Activated CD8-positive, alpha-beta memory T cell treated with anti-CD3 and anti-CD28 coated beads, Interleukin-2, amount 10 ng/mL, durations not matched to agents 7 days and 5 days (primary cell): ENCODE measurements at regions not wholly inside any gene's neighbourhood (a gene's known extent, or its start where the extent isn't known, plus 50 kb on each side); places are given as distances from the start of the nearest gene placed in this dataset.
"Not testable (repeated sequence)": the region's sequence is repeated elsewhere in the genome, so short reads cannot be mapped to it uniquely, and the experiment has no call there.

Source experiments
- ATAC-seq: fragments of 150-1000 bp; cut with Tn5 transposase; one replicate; pipeline ENCODE4 v1.10.0; 2021; ENCODE audit warnings: moderate library complexity
- CTCF ChIA-PET: fragments of 350-600 bp; sonication (Branson Sonifier 250); formaldehyde crosslinking; loops from one replicate; lab custom pipeline; 2021; ENCODE audit warnings: antibody characterized with exemption; lab: Charles Lee
- DNase-seq: peaks from one replicate; pipeline ENCODE4 v3.0.0-alpha.2; 2020
- H3K27ac Mint-ChIP-seq: one replicate; pipeline ENCODE4 v1.8.0; 2021; ENCODE audit warnings: mild to moderate bottlenecking, mixed read lengths
- H3K27me3 Mint-ChIP-seq: one replicate; pipeline ENCODE4 v1.8.0; 2021; ENCODE audit warnings: mixed read lengths
- H3K36me3 Mint-ChIP-seq: one replicate; pipeline ENCODE4 v1.8.0; 2021; ENCODE audit warnings: mild to moderate bottlenecking, mixed read lengths
- H3K4me1 Mint-ChIP-seq: one replicate; pipeline ENCODE4 v1.8.0; 2021; ENCODE audit warnings: mixed read lengths
- H3K4me3 Mint-ChIP-seq: one replicate; pipeline ENCODE4 v1.8.0; 2021; ENCODE audit warnings: mild to moderate bottlenecking, moderate library complexity, mixed read lengths
- H3K9me3 Mint-ChIP-seq: one replicate; pipeline ENCODE4 v1.8.0; 2022; ENCODE audit warnings: low read depth, mixed read lengths

GRCh38 chr18:67410075-67411070 lies 106.1 kb downstream of the DSEL start:
- H3K27me3 Mint-ChIP-seq, result peaks cover 3% of the 10 kb centered on the region
- ATAC-seq, result no peak
- CTCF ChIA-PET, result no interaction called here
- H3K4me1 Mint-ChIP-seq, result no peaks in the 10 kb centered on the region
- no peak overlapping the region for H3K27ac Mint-ChIP-seq
- H3K9me3 Mint-ChIP-seq, result no peaks in the 10 kb centered on the region
- no peak for DNase-seq
- no peak overlapping the region for H3K4me3 Mint-ChIP-seq
- H3K36me3 Mint-ChIP-seq, result no peaks in the 10 kb centered on the region

- Mint-ChIP-seq H3K4me1 (peaks cover 2% of the 10 kb centered on the region), H3K9me3 (no peaks in the 10 kb centered on the region), H3K27ac (no peak overlapping the region), H3K36me3 (no peaks in the 10 kb centered on the region), H3K27me3 (peaks cover 3% of the 10 kb centered on the region), H3K4me3 (no peak overlapping the region)
- CTCF ChIA-PET, result no interaction called here
- DNase-seq (no peak), ATAC-seq (no peak)
Measured at GRCh38 chr18:67408240-67408639, 108.3 kb downstream of the DSEL start.

DNA sequence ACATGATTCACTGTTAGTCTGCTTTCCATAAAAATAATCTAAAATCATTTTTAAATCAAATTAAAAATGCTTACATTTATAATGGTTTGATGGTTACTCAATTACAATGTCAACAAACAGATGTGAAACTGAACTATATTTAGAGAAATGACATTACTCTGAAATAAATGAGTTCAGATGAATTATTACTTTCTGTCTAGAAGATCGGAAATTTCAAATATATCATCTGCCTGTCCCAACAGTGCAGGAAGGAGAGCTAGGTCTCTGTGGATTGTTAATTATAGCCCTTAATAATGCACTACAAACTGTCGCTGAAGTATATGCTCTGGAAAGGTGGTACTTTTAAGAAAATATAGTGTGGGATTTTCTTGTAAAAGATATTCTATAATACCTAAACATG lies 109.8 kb downstream of the DSEL start:
- Mint-ChIP-seq H3K27me3 (peaks cover 3% of the 10 kb centered on the region), H3K36me3 (no peaks in the 10 kb centered on the region), H3K27ac (no peak overlapping the region), H3K4me1 (peaks cover 2% of the 10 kb centered on the region), H3K9me3 (no peaks in the 10 kb centered on the region), H3K4me3 (no peak overlapping the region)
- CTCF ChIA-PET, result no interaction called here
- DNase-seq, result no peak
- ATAC-seq, result no peak

- Mint-ChIP-seq H3K36me3 (no peaks in the 10 kb centered on the region), H3K4me3 (no peak overlapping the region), H3K27ac (no peak overlapping the region), H3K4me1 (peaks cover 2% of the 10 kb centered on the region), H3K9me3 (no peaks in the 10 kb centered on the region), H3K27me3 (peaks cover 8% of the 10 kb centered on the region)
- DNase-seq, result no peak
- ATAC-seq, result no peak
- CTCF ChIA-PET, result no interaction called here
Measured at GRCh38 chr18:67402543-67402942, 114.0 kb downstream of the DSEL start.

DNA sequence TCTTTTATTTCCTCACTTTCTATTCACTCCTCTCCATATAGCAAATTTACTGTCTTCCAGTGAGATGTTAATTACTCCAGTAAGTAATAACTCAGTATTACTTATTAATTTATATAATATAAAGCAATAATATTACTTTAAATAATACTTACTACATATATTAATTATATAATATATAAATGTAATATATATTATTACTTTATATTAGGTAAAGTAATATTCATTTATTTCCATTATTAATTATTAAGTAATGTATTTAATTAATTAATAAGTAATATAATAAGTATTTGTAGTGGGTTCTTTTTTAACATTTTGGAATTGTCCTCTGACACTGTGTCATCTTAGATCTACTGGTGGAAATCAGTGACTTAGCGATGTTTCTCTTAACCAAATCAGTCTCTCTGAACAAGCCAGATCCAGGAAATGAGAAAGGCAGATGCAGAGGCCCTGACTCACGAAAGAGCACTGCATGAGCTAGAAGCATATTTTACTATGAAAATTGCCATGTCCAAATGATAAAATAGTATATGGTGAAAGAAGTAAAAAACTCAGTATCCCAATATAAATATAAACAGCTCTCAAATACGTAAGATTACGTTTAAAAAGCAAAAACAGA lies 115.9 kb downstream of the DSEL start:
- H3K4me1 Mint-ChIP-seq, result peaks cover 2% of the 10 kb centered on the region
- peaks cover 8% of the 10 kb centered on the region for H3K27me3 Mint-ChIP-seq
- no peaks in the 10 kb centered on the region for H3K36me3 Mint-ChIP-seq
- H3K4me3 Mint-ChIP-seq, result no peak overlapping the region
- H3K27ac Mint-ChIP-seq, result no peak overlapping the region
- CTCF ChIA-PET, result no interaction called here
- no peak for ATAC-seq
- H3K9me3 Mint-ChIP-seq, result peaks cover 3% of the 10 kb centered on the region
- DNase-seq, result no peak

DNA sequence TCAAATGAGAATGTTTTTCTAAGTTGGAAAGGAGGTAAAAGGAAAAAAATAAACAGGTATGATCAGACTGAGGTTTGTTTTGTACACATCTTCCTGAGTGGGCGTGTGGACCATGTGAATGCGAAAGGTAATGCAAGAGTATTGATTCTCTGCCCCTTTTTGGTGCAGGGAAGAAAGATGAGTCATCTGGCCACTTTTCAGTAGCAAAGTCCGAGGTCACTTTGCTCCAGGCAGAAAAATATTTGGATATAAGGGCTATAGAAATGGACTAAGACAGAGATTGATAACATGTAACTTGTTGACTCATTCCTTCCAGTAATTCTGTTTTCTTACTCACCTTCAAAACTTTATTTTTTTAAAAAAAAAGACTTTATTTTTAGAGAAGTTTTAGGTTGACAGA lies 130.5 kb downstream of the DSEL start:
- Mint-ChIP-seq H3K27me3 (peaks cover 2% of the 10 kb centered on the region), H3K4me3 (no peak overlapping the region), H3K4me1 (no peaks in the 10 kb centered on the region), H3K9me3 (no peaks in the 10 kb centered on the region), H3K27ac (no peak overlapping the region), H3K36me3 (no peaks in the 10 kb centered on the region)
- CTCF ChIA-PET, result no interaction called here
- ATAC-seq (no peak), DNase-seq (no peak)

GRCh38 chr18:67385455-67385854 lies 131.1 kb downstream of the DSEL start:
- H3K27me3 Mint-ChIP-seq, result peaks cover 2% of the 10 kb centered on the region
- ATAC-seq, result no peak

DNA sequence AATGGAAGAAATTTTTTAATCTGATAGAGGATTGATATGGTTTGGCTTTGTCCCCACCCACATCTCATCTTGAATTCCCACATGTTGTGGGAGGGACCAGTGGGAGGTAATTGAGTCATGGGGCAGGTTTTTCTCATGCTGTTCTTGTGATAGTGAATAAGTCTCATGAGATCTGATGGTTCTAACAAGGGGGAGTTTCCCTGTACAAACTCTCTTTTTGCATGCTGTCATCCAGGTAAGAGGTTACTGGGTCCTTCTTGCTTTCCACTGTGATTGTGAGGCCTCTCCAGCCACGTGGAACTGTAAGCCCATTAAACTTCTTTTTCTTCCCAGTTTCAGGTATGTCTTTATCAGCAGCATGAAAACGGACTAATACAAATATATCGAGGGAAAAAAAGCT lies 132.5 kb downstream of the DSEL start:
- H3K9me3 Mint-ChIP-seq, H3K27ac Mint-ChIP-seq, H3K4me3 Mint-ChIP-seq, CTCF ChIA-PET, H3K27me3 Mint-ChIP-seq, ATAC-seq, H3K36me3 Mint-ChIP-seq, DNase-seq, H3K4me1 Mint-ChIP-seq: not testable (repeated sequence)

More at GRCh38 chr18:67385455-67385854, 131.1 kb downstream of the DSEL start:
- H3K9me3 Mint-ChIP-seq, result no peaks in the 10 kb centered on the region
- H3K36me3 Mint-ChIP-seq, result no peaks in the 10 kb centered on the region
- H3K4me3 Mint-ChIP-seq, result no peak overlapping the region
- no peaks in the 10 kb centered on the region for H3K4me1 Mint-ChIP-seq
- H3K27ac Mint-ChIP-seq, result no peak overlapping the region
- CTCF ChIA-PET, result no interaction called here
- DNase-seq, result no peak

- Mint-ChIP-seq H3K4me1 (no peaks in the 10 kb centered on the region), H3K27ac (no peak overlapping the region), H3K9me3 (no peaks in the 10 kb centered on the region), H3K36me3 (no peaks in the 10 kb centered on the region), H3K27me3 (peaks cover 2% of the 10 kb centered on the region), H3K4me3 (no peak overlapping the region)
- DNase-seq (no peak), ATAC-seq (no peak)
- CTCF ChIA-PET, result no interaction called here
Measured at GRCh38 chr18:67381608-67382150, 134.8 kb downstream of the DSEL start.

GRCh38 chr18:67380867-67381266 lies 135.7 kb downstream of the DSEL start:
- CTCF ChIA-PET, result no interaction called here
- DNase-seq, result no peak
- H3K4me1 Mint-ChIP-seq, result no peaks in the 10 kb centered on the region
- no peak overlapping the region for H3K27ac Mint-ChIP-seq
- H3K9me3 Mint-ChIP-seq, result no peaks in the 10 kb centered on the region
- no peak overlapping the region for H3K4me3 Mint-ChIP-seq
- no peaks in the 10 kb centered on the region for H3K36me3 Mint-ChIP-seq
- ATAC-seq, result no peak
- peaks cover 2% of the 10 kb centered on the region for H3K27me3 Mint-ChIP-seq

GRCh38 chr18:67379981-67380380 lies 136.5 kb downstream of the DSEL start:
- Mint-ChIP-seq H3K27ac (no peak overlapping the region), H3K36me3 (no peaks in the 10 kb centered on the region), H3K9me3 (no peaks in the 10 kb centered on the region), H3K4me3 (no peak overlapping the region), H3K27me3 (peaks cover 2% of the 10 kb centered on the region), H3K4me1 (no peaks in the 10 kb centered on the region)
- DNase-seq, result no peak
- CTCF ChIA-PET, result interaction anchor here (0.6 kb wide), 1 partner anchor 36 kb away, joined by 5 read pairs; no protein-coding TSS in a partner anchor
- no peak for ATAC-seq

DNA sequence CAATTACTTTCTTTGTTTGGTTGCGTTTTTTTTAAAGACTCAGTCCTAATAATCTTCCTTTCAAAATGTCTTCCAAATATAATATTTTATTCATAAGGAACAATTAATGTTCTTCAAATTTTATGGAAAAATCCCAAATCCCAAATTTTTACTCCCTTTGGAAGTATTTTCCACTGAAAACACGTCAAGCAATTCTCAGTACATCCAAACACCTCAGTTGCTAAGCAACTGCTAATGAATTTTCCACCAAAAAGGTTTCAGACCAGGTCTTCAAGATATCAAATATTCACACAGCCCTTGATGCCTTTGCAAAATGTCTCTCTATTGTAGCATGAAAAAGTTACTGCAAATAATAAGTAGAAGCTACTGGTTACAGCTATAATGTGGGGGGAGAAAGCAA lies 140.1 kb downstream of the DSEL start:
- no peak for DNase-seq
- CTCF ChIA-PET, result no interaction called here
- peaks cover 2% of the 10 kb centered on the region for H3K27me3 Mint-ChIP-seq
- H3K4me3 Mint-ChIP-seq, result no peak overlapping the region
- no peaks in the 10 kb centered on the region for H3K36me3 Mint-ChIP-seq
- H3K4me1 Mint-ChIP-seq, result no peaks in the 10 kb centered on the region
- H3K27ac Mint-ChIP-seq, result no peak overlapping the region
- ATAC-seq, result no peak
- H3K9me3 Mint-ChIP-seq, result no peaks in the 10 kb centered on the region

DNA sequence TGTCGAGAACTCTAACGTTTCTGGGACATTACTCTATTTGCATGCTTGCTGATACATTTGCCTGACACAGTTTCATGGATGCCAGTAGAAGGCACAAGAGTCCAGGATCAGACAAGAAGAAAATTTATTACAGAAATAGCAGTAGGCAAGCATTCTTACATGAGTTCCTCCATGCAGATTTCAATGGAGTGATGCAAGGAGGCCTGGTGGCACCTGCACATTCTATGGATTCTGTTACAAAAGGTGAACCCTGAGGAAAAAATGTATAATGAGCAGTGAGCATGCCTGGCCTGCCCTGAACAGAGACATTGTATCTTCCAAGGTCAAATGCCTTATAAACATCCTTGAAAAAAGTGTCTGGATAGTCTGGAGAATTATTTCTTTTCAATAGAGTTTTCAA lies 142.9 kb downstream of the DSEL start:
- Mint-ChIP-seq H3K36me3 (no peaks in the 10 kb centered on the region), H3K4me3 (no peak overlapping the region), H3K27ac (no peak overlapping the region), H3K27me3 (peaks cover 2% of the 10 kb centered on the region), H3K4me1 (no peaks in the 10 kb centered on the region), H3K9me3 (no peaks in the 10 kb centered on the region)
- CTCF ChIA-PET, result no interaction called here
- no peak for ATAC-seq
- DNase-seq, result no peak

DNA sequence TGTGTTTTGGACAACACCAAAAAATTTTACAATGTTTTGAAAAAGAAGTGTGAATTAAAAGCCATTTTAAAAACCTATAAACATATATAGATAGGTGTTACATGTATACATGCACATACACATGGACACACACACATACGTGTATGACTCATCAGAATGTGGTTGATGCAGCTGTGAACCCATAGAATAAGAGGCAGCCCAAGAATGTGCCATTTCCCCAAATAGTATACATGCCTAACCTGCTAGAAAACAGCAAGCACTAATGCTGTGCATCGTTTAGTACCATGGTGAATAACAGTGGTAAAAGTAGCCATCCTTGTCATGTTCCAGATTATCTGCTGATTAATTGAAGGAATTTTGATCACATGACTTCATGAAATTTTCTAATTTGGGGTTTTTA lies 149.0 kb downstream of the DSEL start:
- no peak overlapping the region for H3K4me3 Mint-ChIP-seq
- ATAC-seq, result no peak
- CTCF ChIA-PET, result no interaction called here
- no peak for DNase-seq
- no peaks in the 10 kb centered on the region for H3K36me3 Mint-ChIP-seq
- H3K9me3 Mint-ChIP-seq, result no peaks in the 10 kb centered on the region
- H3K27ac Mint-ChIP-seq, result no peak overlapping the region
- no peaks in the 10 kb centered on the region for H3K4me1 Mint-ChIP-seq
- H3K27me3 Mint-ChIP-seq, result no peaks in the 10 kb centered on the region
